Psoas muscle (tissue), 7 donors: ENCODE measurements at regions not wholly inside any gene's neighbourhood (a gene's known extent, or its start where the extent isn't known, plus 50 kb on each side); places are given as distances from the start of the nearest gene placed in this dataset.

Experiments used
- ATAC-seq, 4 donors: fragments of 200-7000 bp; cut with Tn5 transposase; one replicate each; pipeline ENCODE4 v1.9.1; 2020; ENCODE audit warnings: moderate library complexity in 3 of 4, mild to moderate bottlenecking in 2 of 4
- DNase-seq, 2 donors: peaks; one replicate each; pipeline ENCODE4 v3.0.0-alpha.2; 2020
- H3K27ac ChIP-seq: fragments of 200-600 bp; one replicate; pipeline ENCODE4 v1.8.0; 2022
- H3K27me3 ChIP-seq, 3 donors: fragments of 200-600 bp in 1 of 3; one replicate each; pipeline versions ENCODE4 v1.6.1 to v1.8.0; 2013 to 2022; ENCODE audit warnings: low read length in 2 of 3, mild to moderate bottlenecking in 2 of 3, moderate library complexity in 1 of 3; ENCODE audit not compliant: insufficient read depth in 3 of 3
- H3K36me3 ChIP-seq, 2 donors: fragments of 200-600 bp in 1 of 2; one replicate each; pipeline versions ENCODE4 v1.6.1 to v1.8.0; 2013 to 2022; ENCODE audit warnings: low read depth in 1 of 2, mild to moderate bottlenecking in 1 of 2, moderate library complexity in 1 of 2; ENCODE audit not compliant: insufficient read depth in 1 of 2
- H3K4me1 ChIP-seq: fragments of 200-600 bp; one replicate; pipeline ENCODE4 v1.8.0; 2022
- H3K4me3 ChIP-seq: fragments of 200-600 bp; one replicate; pipeline ENCODE4 v1.8.0; 2022; ENCODE audit warnings: mild to moderate bottlenecking
- H3K9me3 ChIP-seq: fragments of 200-600 bp; one replicate; pipeline ENCODE4 v1.8.0; 2022
- WGBS, 3 donors: extraction: QIAGEN DNeasy Blood & Tissue Kit; methylation state at CpG; one replicate each; pipeline versions ENCODE4 v1.1.6 to v1.1.7; 2013; 5-methylcytosine and 5-hydroxymethylcytosine counted together
- intact Hi-C, 2 donors: fragments of 100-400 bp; cut with DNase I; formaldehyde crosslinking; loops; one replicate each; pipeline versions ENCODE4 v1.11.0 to v1.14.2; 2022
- TF ChIP-seq, protein P1 (sequence below): fragments of 200-600 bp; IDR thresholded peaks from one replicate; pipeline ENCODE4 v1.8.0; 2022; ENCODE audit warnings: antibody characterized with exemption
- donor health status: healthy with polysubstance abuse.
- donor health status: DM: no; HTN: no; CAD: no; lungs with moderate emphysema.
- donor health status: Bipolar disorder and iron deficiency.
- donor health status: healthy.
- donor health status: DM: yes; HTN: yes; CAD: no.
- donor health status: DM: no; HTN: no; CAD: no.
- donor health status: DM: yes; HTN: yes; CAD: no.

GRCh38 chr2:14257801-14258507, 374.6 kb upstream of the LRATD1 start:
- ATAC-seq (no peak), DNase-seq (no peak)
- no peak overlapping the region for H3K4me3 ChIP-seq
- no peak overlapping the region for H3K27ac ChIP-seq
- H3K4me1 ChIP-seq: no peaks in the 10 kb centered on the region
- intact Hi-C loops: no loop called here
- H3K27me3 ChIP-seq: no peaks in the 10 kb centered on the region
- H3K9me3 ChIP-seq: no peaks in the 10 kb centered on the region
- no peaks in the 10 kb centered on the region for H3K36me3 ChIP-seq
- TF ChIP-seq, protein P1, sequence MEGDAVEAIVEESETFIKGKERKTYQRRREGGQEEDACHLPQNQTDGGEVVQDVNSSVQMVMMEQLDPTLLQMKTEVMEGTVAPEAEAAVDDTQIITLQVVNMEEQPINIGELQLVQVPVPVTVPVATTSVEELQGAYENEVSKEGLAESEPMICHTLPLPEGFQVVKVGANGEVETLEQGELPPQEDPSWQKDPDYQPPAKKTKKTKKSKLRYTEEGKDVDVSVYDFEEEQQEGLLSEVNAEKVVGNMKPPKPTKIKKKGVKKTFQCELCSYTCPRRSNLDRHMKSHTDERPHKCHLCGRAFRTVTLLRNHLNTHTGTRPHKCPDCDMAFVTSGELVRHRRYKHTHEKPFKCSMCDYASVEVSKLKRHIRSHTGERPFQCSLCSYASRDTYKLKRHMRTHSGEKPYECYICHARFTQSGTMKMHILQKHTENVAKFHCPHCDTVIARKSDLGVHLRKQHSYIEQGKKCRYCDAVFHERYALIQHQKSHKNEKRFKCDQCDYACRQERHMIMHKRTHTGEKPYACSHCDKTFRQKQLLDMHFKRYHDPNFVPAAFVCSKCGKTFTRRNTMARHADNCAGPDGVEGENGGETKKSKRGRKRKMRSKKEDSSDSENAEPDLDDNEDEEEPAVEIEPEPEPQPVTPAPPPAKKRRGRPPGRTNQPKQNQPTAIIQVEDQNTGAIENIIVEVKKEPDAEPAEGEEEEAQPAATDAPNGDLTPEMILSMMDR: no peak

GRCh38 chr2:14261771-14262170, 370.7 kb upstream of the LRATD1 start:
- Histone ChIP-seq H3K27ac (no peak overlapping the region), H3K9me3 (no peaks in the 10 kb centered on the region), H3K36me3 (no peaks in the 10 kb centered on the region), H3K4me3 (no peak overlapping the region), H3K4me1 (no peaks in the 10 kb centered on the region), H3K27me3 (no peaks in the 10 kb centered on the region)
- DNase-seq: no peak
- TF ChIP-seq, protein P1: no peak
- no peak for ATAC-seq
- intact Hi-C loops: no loop called here

- Histone ChIP-seq H3K36me3 (no peaks in the 10 kb centered on the region), H3K4me1 (no peaks in the 10 kb centered on the region), H3K4me3 (no peak overlapping the region), H3K9me3 (no peaks in the 10 kb centered on the region), H3K27me3 (no peaks in the 10 kb centered on the region), H3K27ac (no peak overlapping the region)
- TF ChIP-seq, protein P1: no peak
- intact Hi-C loops: no loop called here
- DNase-seq (no peak), ATAC-seq (no peak)
These were observed 369.5 kb upstream of the LRATD1 start for GRCh38 chr2:14263053-14263452.

DNA sequence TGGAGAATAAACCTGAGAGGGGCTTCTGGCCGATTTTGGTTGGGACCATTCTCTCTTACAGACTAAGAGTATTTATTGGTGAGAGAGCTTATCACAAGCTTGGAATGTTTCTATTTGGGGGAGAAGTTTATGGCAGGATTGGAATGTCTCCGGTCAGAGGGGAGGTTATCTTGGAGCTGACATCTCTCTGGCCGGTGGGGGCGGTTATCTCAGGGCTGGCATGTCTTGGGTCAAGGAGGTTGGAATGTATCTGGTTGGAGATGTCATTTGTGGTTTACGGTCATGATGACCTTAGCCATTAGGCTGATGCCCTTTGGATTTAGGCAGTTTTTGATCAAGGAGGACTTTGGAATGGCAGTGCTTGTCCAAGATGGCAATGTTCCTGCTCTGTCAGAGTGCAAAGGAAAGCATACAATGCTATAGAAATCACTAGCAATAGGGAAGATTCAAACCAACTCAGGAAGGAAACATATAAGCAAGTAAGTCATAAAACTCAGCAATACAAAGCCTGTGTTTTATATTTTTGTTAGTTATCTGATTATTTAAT, 362.4 kb upstream of the LRATD1 start:
- no peak for ATAC-seq
- no peak for DNase-seq
- Histone ChIP-seq H3K4me3 (no peak overlapping the region), H3K27ac (no peak overlapping the region), H3K4me1 (no peaks in the 10 kb centered on the region), H3K27me3 (no peaks in the 10 kb centered on the region), H3K36me3 (no peaks in the 10 kb centered on the region), H3K9me3 (no peaks in the 10 kb centered on the region)
- WGBS, 3 donors: 88 to 92% (median 90%) methylated on average over 5 of the region's 5 CpGs
- TF ChIP-seq, protein P1: no peak
- intact Hi-C loops: no loop called here
